OCI-LY7 (cell line): ENCODE measurements at regions not wholly inside any gene's neighbourhood (a gene's known extent, or its start where the extent isn't known, plus 50 kb on each side); places are given as distances from the start of the nearest gene placed in this dataset.

Experiments
- CTCF ChIP-seq: fragments of 200-600 bp; sonication (generic); conservative IDR thresholded peaks from 2 replicates; pipeline ENCODE4 v1.5.1; 2014; ENCODE audit warnings: mild to moderate bottlenecking, antibody characterized with exemption, low read length, moderate library complexity, mixed read lengths
- EZH2phosphoT487 ChIP-seq: fragments of 200-600 bp; sonication (generic); IDR thresholded peaks from 2 replicates; pipeline ENCODE4 v1.6.1; 2018; ENCODE audit warnings: low read depth, borderline replicate concordance, mild to moderate bottlenecking, mixed run types, antibody characterized with exemption, low read length, moderate library complexity, mixed read lengths

- no peak for TF ChIP-seq CTCF
- TF ChIP-seq EZH2phosphoT487 = no peak
These were observed 246.3 kb upstream of the RAB4A start for GRCh38 chr1:229024528-229025130.
